HCT116 (cell line): ENCODE measurements at regions not wholly inside any gene's neighbourhood (a gene's known extent, or its start where the extent isn't known, plus 50 kb on each side); places are given as distances from the start of the nearest gene placed in this dataset.

Source experiments
- ATAC-seq: fragments of 200-7000 bp; cut with Tn5 transposase; 2 replicates; pipeline ENCODE4 v1.9.1; 2020; ENCODE audit warnings: mild to moderate bottlenecking, moderate library complexity
- BruUV-seq: library from RNA; stranded (reverse); fragments of 400-500 nt; replicated peaks from 2 replicates; lab custom pipeline; 2021; lab: Mats Ljungman, UMichigan
- CTCF ChIA-PET: fragments of 300-600 bp; sonication (Branson Sonifier 250); formaldehyde crosslinking; loops from one replicate; lab custom pipeline; 2021; ENCODE audit warnings: antibody characterized with exemption; lab: Charles Lee
- POLR2A ChIA-PET: fragments of 300-600, 350-600 bp; sonication (Branson Sonifier 250); formaldehyde crosslinking; loops from one replicate; lab custom pipeline; 2021; ENCODE audit warnings: antibody characterized with exemption; lab: Charles Lee
- RAD21 ChIA-PET, 2 experiments: fragments of 300-600 bp; sonication (Branson Sonifier 250); formaldehyde crosslinking; loops; one replicate each; lab custom pipeline; 2023; ENCODE audit warnings: low total read pairs in 2 of 2; ENCODE audit not compliant: uncharacterized antibody in 2 of 2, unreplicated experiment in 2 of 2, low non-redundant PET in 1 of 2; lab: Charles Lee
- DNase-seq: peaks from one replicate; pipeline ENCODE4 v3.0.0-alpha.2; 2010; ENCODE audit warnings: low read depth, low spot score
- H2AFZ ChIP-seq: fragments of 200-600 bp; shearing (Covaris generic), sonication (generic); 2 replicates; pipeline ENCODE4 v1.6.1; 2017; ENCODE audit warnings: low read depth, mixed run types, mixed read lengths, antibody characterized with exemption, low read length; ENCODE audit not compliant: poor library complexity, severe bottlenecking
- H3K27ac ChIP-seq: 2 replicates; pipeline ENCODE4 v1.5.1; 2012; ENCODE audit warnings: low read depth, low read length
- H3K27me3 ChIP-seq: fragments of 200-600 bp; sonication (generic); 2 replicates; pipeline ENCODE4 v1.6.1; 2016; ENCODE audit warnings: mixed run types, low read length, mixed read lengths; ENCODE audit not compliant: insufficient read depth
- H3K36me3 ChIP-seq, 2 experiments: fragments of 200-500 bp in 1 of 2; fragments of 200-600 bp in 1 of 2; sonication (Bioruptor generic) in 1 of 2; sonication (generic) in 1 of 2; 2 replicates each; pipeline versions ENCODE4 v1.5.1 to v1.6.1; 2014 to 2016; ENCODE audit warnings: low read length in 2 of 2, inconsistent platforms in 1 of 2, mixed read lengths in 1 of 2, mixed run types in 1 of 2; ENCODE audit not compliant: insufficient read depth in 2 of 2, control insufficient read depth in 1 of 2
- H3K4me1 ChIP-seq, 2 experiments: fragments of 200-600 bp in 1 of 2; sonication (generic) in 1 of 2; 2 replicates each; pipeline versions ENCODE4 v1.5.1 to v1.6.1; 2012 to 2017; ENCODE audit warnings: low read length in 2 of 2, inconsistent platforms in 1 of 2, mild to moderate bottlenecking in 1 of 2, mixed read lengths in 1 of 2, mixed run types in 1 of 2, moderate library complexity in 1 of 2; ENCODE audit not compliant: insufficient read depth in 2 of 2, control insufficient read depth in 1 of 2
- H3K4me2 ChIP-seq: fragments of 200-600 bp; sonication (generic); 2 replicates; pipeline ENCODE4 v1.6.1; 2017; ENCODE audit warnings: mixed run types, low read length, mixed read lengths
- H3K4me3 ChIP-seq, 2 experiments: fragments of 200-600 bp in 1 of 2; sonication (generic) in 1 of 2; replicated peaks in 1 of 2; 2 replicates each; pipeline ENCODE4 v1.5.1; 2011 to 2016; ENCODE audit warnings: low read length in 2 of 2, control low read depth in 1 of 2, low read depth in 1 of 2, mild to moderate bottlenecking in 1 of 2, mixed read lengths in 1 of 2, mixed run types in 1 of 2
- H3K79me2 ChIP-seq: fragments of 200-600 bp; sonication (generic); 2 replicates; pipeline ENCODE4 v1.6.1; 2017; ENCODE audit warnings: mild to moderate bottlenecking, mixed run types, low read length, moderate library complexity, mixed read lengths; ENCODE audit not compliant: insufficient read depth
- H3K9ac ChIP-seq: fragments of 200-600 bp; sonication (generic); 2 replicates; pipeline ENCODE4 v1.6.1; 2016; ENCODE audit warnings: low read length, mixed read lengths
- H3K9me2 ChIP-seq: fragments of 200-600 bp; sonication (generic), shearing (Covaris generic); 2 replicates; pipeline ENCODE4 v1.6.1; 2017; ENCODE audit warnings: mixed run types, mild to moderate bottlenecking, moderate library complexity; ENCODE audit not compliant: insufficient read depth
- H3K9me3 ChIP-seq, 2 experiments: fragments of 200-500 bp in 1 of 2; fragments of 200-600 bp in 1 of 2; sonication (Bioruptor generic) in 1 of 2; sonication (generic) in 1 of 2; 2 replicates each; pipeline ENCODE4 v1.6.1; 2014 to 2017; ENCODE audit warnings: low read length in 2 of 2, mixed read lengths in 2 of 2, inconsistent platforms in 1 of 2, low read depth in 1 of 2, mild to moderate bottlenecking in 1 of 2, mixed run types in 1 of 2, moderate library complexity in 1 of 2; ENCODE audit not compliant: control insufficient read depth in 1 of 2, insufficient read depth in 1 of 2
- H4K20me1 ChIP-seq: fragments of 200-600 bp; sonication (generic), shearing (Covaris generic); 2 replicates; pipeline ENCODE4 v1.6.1; 2017; ENCODE audit warnings: mixed run types, mild to moderate bottlenecking, moderate library complexity; ENCODE audit not compliant: insufficient read depth
- EZH2phosphoT487 ChIP-seq: fragments of 200-600 bp; IDR thresholded peaks from 2 replicates; pipeline ENCODE4 v1.6.1; 2018; ENCODE audit warnings: antibody characterized with exemption, borderline replicate concordance
- JUND ChIP-seq: IDR thresholded peaks from 2 replicates; pipeline ENCODE4 v1.6.1; 2012
- POLR2A ChIP-seq: IDR thresholded peaks from 2 replicates; pipeline ENCODE4 v1.7.0; 2011; ENCODE audit warnings: borderline replicate concordance; ENCODE audit not compliant: insufficient read depth, insufficient read length; ENCODE audit errors: extremely low read depth
- RAD21 ChIP-seq: IDR thresholded peaks from 2 replicates; pipeline ENCODE4 v1.6.1; 2012; ENCODE audit warnings: low read depth, mild to moderate bottlenecking
- SIN3A ChIP-seq: IDR thresholded peaks from 2 replicates; pipeline ENCODE4 v1.6.1; 2012; ENCODE audit warnings: low read depth
- SRF ChIP-seq: IDR thresholded peaks from 2 replicates; pipeline ENCODE4 v1.6.1; 2012; ENCODE audit warnings: low read depth
- TCF7L2 ChIP-seq: IDR thresholded peaks from 2 replicates; pipeline ENCODE4 v1.7.0; 2011; ENCODE audit warnings: borderline replicate concordance, inconsistent platforms; ENCODE audit not compliant: insufficient read depth, insufficient read length; ENCODE audit errors: extremely low read depth
- ZFX ChIP-seq: fragments of 450-650 bp; IDR thresholded peaks from 2 replicates; pipeline ENCODE4 v1.6.1; 2017
- intact Hi-C: fragments of 100-400 bp; cut with micrococcal nuclease; formaldehyde crosslinking; loops from 2 replicates; pipeline ENCODE4 v1.10.0; 2022
- TF ChIP-seq, protein P1 (sequence below): IDR thresholded peaks from 2 replicates; pipeline ENCODE4 v1.6.1; 2011; ENCODE audit warnings: mild to moderate bottlenecking, low read length, moderate library complexity; ENCODE audit not compliant: insufficient replicate concordance; ENCODE audit errors: extremely low read depth
- TF ChIP-seq, protein P2 (sequence below): IDR thresholded peaks from 2 replicates; pipeline ENCODE4 v1.6.1; 2012

DNA sequence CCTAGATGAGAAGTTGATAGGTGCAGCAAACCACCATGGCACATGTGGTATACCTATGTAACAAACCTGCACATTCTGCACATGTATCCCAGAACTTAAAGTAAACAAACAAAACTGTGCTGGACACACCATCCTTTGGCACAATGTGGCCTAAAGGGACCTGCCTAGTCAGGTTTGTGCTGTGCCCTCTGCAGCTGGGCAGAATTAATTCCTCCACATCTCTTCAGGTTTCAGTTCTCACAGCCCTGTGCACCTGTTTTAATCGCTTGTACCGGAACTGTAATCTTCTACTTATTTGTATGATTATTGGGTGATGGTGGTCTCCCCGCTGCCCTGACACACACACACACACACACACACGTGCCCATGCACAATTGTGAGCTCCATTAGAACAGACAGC is 252.7 kb downstream of the ACTR3B start:
- H3K4me2 ChIP-seq = no peak overlapping the region
- no peak overlapping the region for H2AFZ ChIP-seq
- no peak for DNase-seq
- POLR2A ChIA-PET = no interaction called here
- peaks cover 12% of the 10 kb centered on the region; the same call in 1 of the 2 replicates for H3K27me3 ChIP-seq
- CTCF ChIA-PET = no interaction called here
- BruUV-seq = no TSS peak
- H3K4me1 ChIP-seq = no peaks in the 10 kb centered on the region
- no peaks in the 10 kb centered on the region for H3K9me3 ChIP-seq
- H3K9me2 ChIP-seq = no peaks in the 10 kb centered on the region
- no peaks in the 10 kb centered on the region for H4K20me1 ChIP-seq
- intact Hi-C loops = no loop called here
- no peak overlapping the region for H3K27ac ChIP-seq
- no peaks in the 10 kb centered on the region for H3K36me3 ChIP-seq
- TF ChIP-seq POLR2A (no peak), RAD21 (no peak), SRF (no peak)
- TF ChIP-seq, protein P1, sequence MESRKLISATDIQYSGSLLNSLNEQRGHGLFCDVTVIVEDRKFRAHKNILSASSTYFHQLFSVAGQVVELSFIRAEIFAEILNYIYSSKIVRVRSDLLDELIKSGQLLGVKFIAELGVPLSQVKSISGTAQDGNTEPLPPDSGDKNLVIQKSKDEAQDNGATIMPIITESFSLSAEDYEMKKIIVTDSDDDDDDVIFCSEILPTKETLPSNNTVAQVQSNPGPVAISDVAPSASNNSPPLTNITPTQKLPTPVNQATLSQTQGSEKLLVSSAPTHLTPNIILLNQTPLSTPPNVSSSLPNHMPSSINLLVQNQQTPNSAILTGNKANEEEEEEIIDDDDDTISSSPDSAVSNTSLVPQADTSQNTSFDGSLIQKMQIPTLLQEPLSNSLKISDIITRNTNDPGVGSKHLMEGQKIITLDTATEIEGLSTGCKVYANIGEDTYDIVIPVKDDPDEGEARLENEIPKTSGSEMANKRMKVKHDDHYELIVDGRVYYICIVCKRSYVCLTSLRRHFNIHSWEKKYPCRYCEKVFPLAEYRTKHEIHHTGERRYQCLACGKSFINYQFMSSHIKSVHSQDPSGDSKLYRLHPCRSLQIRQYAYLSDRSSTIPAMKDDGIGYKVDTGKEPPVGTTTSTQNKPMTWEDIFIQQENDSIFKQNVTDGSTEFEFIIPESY = no peak
- no peaks in the 10 kb centered on the region for H3K79me2 ChIP-seq
- ATAC-seq = no peak
- no peak overlapping the region for H3K4me3 ChIP-seq
- H3K9ac ChIP-seq = no peak overlapping the region
- RAD21 ChIA-PET = no interaction called here

DNA sequence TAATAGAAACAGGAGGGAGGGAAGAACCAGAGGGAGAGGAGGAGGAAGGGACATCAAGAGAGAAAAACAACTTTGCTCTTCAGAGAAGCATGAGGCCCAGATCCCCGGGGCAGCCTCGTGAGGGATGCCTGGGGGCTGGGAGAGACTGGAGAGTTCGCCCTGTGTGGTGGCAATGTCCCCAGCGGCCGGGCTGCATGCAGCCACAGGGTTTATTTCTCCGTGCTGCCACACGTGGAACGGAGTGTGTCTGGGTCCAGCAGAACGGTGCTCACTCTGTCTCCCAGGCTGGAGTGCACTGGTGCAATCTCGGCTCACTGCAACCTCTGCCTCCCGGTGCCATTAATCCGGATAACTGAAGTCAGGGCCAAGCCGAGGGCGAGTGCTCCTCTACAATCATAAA is 257.7 kb downstream of the ACTR3B start:
- RAD21 ChIA-PET = no interaction called here

More for the DNA sequence above, 257.7 kb downstream of the ACTR3B start:
- ATAC-seq (no peak), DNase-seq (no peak)
- no peak overlapping the region for H2AFZ ChIP-seq
- H4K20me1 ChIP-seq = no peaks in the 10 kb centered on the region
- peaks cover 15% of the 10 kb centered on the region; the same call in 1 of the 2 replicates for H3K27me3 ChIP-seq
- intact Hi-C loops = no loop called here
- no peaks in the 10 kb centered on the region for H3K9me2 ChIP-seq
- no peaks in the 10 kb centered on the region for H3K79me2 ChIP-seq
- H3K4me2 ChIP-seq = no peak overlapping the region
- CTCF ChIA-PET = no interaction called here
- no peaks in the 10 kb centered on the region for H3K36me3 ChIP-seq
- POLR2A ChIA-PET = no interaction called here
- BruUV-seq = no TSS peak
- no peaks in the 10 kb centered on the region for H3K4me1 ChIP-seq
- TF ChIP-seq SRF (no peak), TCF7L2 (no peak), JUND (no peak), ZFX (no peak), SIN3A (no peak), RAD21 (no peak), EZH2phosphoT487 (no peak)
- TF ChIP-seq, protein P2, sequence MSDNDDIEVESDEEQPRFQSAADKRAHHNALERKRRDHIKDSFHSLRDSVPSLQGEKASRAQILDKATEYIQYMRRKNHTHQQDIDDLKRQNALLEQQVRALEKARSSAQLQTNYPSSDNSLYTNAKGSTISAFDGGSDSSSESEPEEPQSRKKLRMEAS = no peak
- H3K4me3 ChIP-seq = no peak overlapping the region
- no peak overlapping the region for H3K27ac ChIP-seq
- H3K9me3 ChIP-seq = no peaks in the 10 kb centered on the region
- no peak overlapping the region for H3K9ac ChIP-seq
